ENCODE measurements at regions not wholly inside any gene's neighbourhood (a gene's known extent, or its start where the extent isn't known, plus 50 kb on each side); places are given as distances from the start of the nearest gene placed in this dataset.

- TF ChIP-seq EZH2 (IDR thresholded peaks at IDR 0.05; ENCODE audit: borderline replicate concordance, low read length) (no peak), CTCF (conservative IDR thresholded peaks at IDR 0.05 in 1 of 2, IDR thresholded peaks at IDR 0.05 in 1 of 2; ENCODE audit: extremely low read depth in 1 of 2, insufficient read depth in 1 of 2, low read depth in 1 of 2, low read length in 2 of 2) (no peak)
Measured at GRCh38 chrX:30951003-30951402, 61.9 kb upstream of the TAB3 start.

Measured in mammary epithelial cell (primary cell).